ENCODE measurements at regions not wholly inside any gene's neighbourhood (a gene's known extent, or its start where the extent isn't known, plus 50 kb on each side); places are given as distances from the start of the nearest gene placed in this dataset.

DNA sequence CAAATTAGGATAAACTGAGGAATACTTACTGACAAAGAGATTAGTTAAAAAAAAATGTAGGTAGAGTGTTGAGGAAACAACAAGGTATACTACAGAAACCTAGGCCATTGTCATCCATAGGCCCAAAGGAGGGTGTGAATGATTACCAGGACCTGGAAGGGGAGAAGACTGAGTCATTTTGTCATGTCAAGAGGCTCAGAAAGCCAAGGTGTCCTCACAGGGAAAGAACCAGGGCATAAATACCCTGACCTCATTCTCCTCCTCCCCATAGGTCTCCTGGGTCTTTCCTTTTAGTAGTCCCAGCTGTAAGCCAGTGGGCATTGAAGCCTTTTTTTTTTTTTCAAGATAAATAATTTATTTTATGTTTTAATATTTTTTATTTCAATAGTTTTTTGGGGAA, 582.1 kb upstream of the JAG1 start:
- no peak overlapping the region for H3K4me3 ChIP-seq
- H3K27ac ChIP-seq: no peak overlapping the region
- intact Hi-C loops (cut with DNase I; ENCODE audit: low total_unique reads): no loop called here
- TF ChIP-seq, protein P1, sequence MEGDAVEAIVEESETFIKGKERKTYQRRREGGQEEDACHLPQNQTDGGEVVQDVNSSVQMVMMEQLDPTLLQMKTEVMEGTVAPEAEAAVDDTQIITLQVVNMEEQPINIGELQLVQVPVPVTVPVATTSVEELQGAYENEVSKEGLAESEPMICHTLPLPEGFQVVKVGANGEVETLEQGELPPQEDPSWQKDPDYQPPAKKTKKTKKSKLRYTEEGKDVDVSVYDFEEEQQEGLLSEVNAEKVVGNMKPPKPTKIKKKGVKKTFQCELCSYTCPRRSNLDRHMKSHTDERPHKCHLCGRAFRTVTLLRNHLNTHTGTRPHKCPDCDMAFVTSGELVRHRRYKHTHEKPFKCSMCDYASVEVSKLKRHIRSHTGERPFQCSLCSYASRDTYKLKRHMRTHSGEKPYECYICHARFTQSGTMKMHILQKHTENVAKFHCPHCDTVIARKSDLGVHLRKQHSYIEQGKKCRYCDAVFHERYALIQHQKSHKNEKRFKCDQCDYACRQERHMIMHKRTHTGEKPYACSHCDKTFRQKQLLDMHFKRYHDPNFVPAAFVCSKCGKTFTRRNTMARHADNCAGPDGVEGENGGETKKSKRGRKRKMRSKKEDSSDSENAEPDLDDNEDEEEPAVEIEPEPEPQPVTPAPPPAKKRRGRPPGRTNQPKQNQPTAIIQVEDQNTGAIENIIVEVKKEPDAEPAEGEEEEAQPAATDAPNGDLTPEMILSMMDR (IDR thresholded peaks at IDR 0.05): no peak
- TF ChIP-seq POLR2A (IDR thresholded peaks at IDR 0.05): no peak
- no peaks in the 10 kb centered on the region for H3K9me3 ChIP-seq
- no peaks in the 10 kb centered on the region for H3K36me3 ChIP-seq
- no peaks in the 10 kb centered on the region for H3K27me3 ChIP-seq
- no peaks in the 10 kb centered on the region for H3K4me1 ChIP-seq
- no peak for DNase-seq

DNA sequence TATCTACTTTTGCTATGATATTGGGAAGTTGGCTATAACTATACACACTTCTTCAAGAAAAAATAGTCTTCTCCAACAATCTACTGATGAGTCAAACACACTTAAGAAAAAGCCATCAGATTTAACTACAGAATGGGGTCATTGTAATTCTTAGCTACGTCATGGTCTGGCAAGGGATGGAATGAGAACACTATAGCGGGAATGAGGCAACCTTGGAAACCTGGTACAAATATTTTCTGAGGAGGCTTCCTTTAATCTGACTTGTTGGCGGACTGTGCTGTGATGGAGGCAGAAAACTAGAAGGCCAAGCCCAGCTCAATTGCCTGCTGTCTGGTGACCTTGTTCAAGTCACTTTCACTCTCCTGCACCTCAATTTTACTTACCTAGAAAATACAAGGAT, 586.8 kb upstream of the JAG1 start:
- Histone ChIP-seq H3K4me1 (no peaks in the 10 kb centered on the region), H3K27me3 (no peaks in the 10 kb centered on the region), H3K27ac (no peak overlapping the region), H3K9me3 (no peaks in the 10 kb centered on the region), H3K36me3 (no peaks in the 10 kb centered on the region), H3K4me3 (no peak overlapping the region)
- TF ChIP-seq POLR2A (IDR thresholded peaks at IDR 0.05): no peak
- TF ChIP-seq, protein P1 (IDR thresholded peaks at IDR 0.05): no peak
- intact Hi-C loops (cut with DNase I; ENCODE audit: low total_unique reads): no loop called here
- no peak for DNase-seq

DNA sequence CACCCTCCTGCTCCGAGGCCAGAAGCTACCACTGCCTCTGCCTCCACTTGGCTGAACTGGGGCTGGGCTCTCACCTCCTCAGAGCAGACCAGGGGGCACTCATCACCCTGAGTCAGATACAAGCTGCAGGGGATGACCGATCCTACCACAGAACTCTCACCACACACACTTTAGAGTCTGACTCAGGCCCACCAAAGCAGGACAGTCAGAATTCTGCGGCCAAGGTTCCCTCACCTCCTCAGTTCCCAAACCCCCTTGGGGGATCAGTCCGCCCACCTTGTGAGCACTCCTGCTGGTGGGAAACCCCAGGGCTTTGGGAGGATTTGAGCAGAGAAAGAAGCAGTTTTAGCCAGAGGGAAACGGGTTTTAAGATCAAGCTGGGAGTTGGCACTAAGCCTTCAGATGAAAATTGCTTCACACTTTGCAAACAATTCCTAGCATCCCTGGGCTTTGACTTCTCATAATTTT, 587.8 kb upstream of the JAG1 start:
- TF ChIP-seq, protein P1 (IDR thresholded peaks at IDR 0.05): no peak
- TF ChIP-seq POLR2A (IDR thresholded peaks at IDR 0.05): no peak
- Histone ChIP-seq H3K4me1 (no peaks in the 10 kb centered on the region), H3K27ac (no peak overlapping the region), H3K36me3 (no peaks in the 10 kb centered on the region), H3K27me3 (no peaks in the 10 kb centered on the region), H3K4me3 (no peak overlapping the region), H3K9me3 (no peaks in the 10 kb centered on the region)
- intact Hi-C loops (cut with DNase I; ENCODE audit: low total_unique reads): no loop called here
- DNase-seq: no peak

DNA sequence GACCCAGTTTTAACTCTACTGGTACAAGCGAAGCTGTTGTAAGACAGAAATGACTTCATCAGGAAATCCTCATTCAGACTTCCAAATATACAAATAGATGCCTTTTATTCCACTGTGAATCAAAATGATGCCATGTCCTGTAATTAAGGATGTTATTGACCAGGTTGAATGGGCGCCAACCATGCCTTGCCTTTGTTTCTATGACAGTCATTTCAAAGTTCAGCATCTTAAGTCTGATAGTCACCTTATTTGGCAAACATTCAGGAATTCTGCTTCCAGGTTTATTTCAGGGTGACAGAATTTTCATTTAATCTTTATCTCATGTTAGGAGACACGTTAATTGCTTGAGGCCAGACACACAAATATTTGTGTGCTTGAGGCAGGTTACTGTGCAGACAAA, 592.8 kb upstream of the JAG1 start:
- Histone ChIP-seq H3K36me3 (no peaks in the 10 kb centered on the region), H3K27me3 (no peaks in the 10 kb centered on the region), H3K27ac (peak overlapping the region; percentile 53 to 62), H3K9me3 (no peaks in the 10 kb centered on the region), H3K4me1 (peaks cover 4 to 12% of the 10 kb centered on the region in 2 donors), H3K4me3 (no peak overlapping the region)
- DNase-seq: no peak
- TF ChIP-seq POLR2A (IDR thresholded peaks at IDR 0.05): no peak
- TF ChIP-seq, protein P1 (IDR thresholded peaks at IDR 0.05): no peak
- intact Hi-C loops (cut with DNase I; ENCODE audit: low total_unique reads): no loop called here

DNA sequence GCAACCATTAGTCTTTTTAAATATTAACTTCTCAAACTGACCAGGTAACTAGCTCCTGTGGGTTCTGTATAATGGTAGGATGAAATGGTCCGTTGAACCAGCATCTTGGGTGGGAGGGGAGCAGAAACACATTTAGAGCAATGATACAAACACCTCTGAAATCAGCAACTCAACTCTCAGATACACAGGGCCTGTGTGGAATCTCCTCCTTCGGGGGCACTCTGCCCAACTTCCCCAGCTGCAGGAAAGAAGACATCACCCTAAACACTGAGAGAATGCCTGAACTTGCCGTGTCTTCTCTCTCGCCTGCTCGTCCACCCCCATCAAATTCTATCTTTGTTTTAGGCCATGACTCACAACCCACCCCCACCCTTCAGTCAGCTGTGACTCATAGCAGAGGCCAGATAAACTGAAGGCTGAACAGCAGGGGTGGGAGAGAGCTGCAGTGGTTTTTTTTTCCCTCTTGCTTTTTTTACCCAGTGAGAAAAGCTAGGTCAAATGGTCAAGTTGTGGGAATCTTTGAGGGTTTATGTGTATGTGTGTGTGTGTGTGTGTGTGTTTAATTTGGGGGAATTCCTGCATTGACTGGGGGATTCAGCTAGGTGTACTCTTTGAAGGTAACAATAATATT, 593.4 kb upstream of the JAG1 start:
- Histone ChIP-seq H3K27me3 (no peaks in the 10 kb centered on the region), H3K4me1 (peaks cover 4 to 12% of the 10 kb centered on the region in 2 donors), H3K27ac (peak overlapping the region; percentile 53 to 62), H3K4me3 (no peak overlapping the region), H3K9me3 (no peaks in the 10 kb centered on the region), H3K36me3 (no peaks in the 10 kb centered on the region)
- peak; percentile 71 for DNase-seq
- TF ChIP-seq, protein P1 (IDR thresholded peaks at IDR 0.05): peak in 1 of 4 experiments; percentile 26
- no peak for TF ChIP-seq POLR2A (IDR thresholded peaks at IDR 0.05)
- intact Hi-C loops (cut with DNase I; ENCODE audit: low total_unique reads): no loop called here

Data from uterus (tissue), 3 donors.